K562 (cell line): ENCODE measurements at regions not wholly inside any gene's neighbourhood (a gene's known extent, or its start where the extent isn't known, plus 50 kb on each side); places are given as distances from the start of the nearest gene placed in this dataset.

Experiments
- ATAC-seq: fragments of 200-7000 bp; cut with Tn5 transposase; 3 replicates; pipeline ENCODE4 v1.9.1; 2020; ENCODE audit warnings: moderate library complexity
- BruUV-seq: library from RNA; stranded (reverse); fragments of 400-500 nt; replicated peaks from 2 replicates; lab custom pipeline; 2021; lab: Mats Ljungman, UMichigan
- CTCF ChIA-PET: fragments of 300-600 bp; formaldehyde crosslinking; extraction: SDS; loops from one replicate; lab custom pipeline; 2021; ENCODE audit warnings: low intra/inter-chr PET ratio; lab: Yijun Ruan, JAX
- POLR2A ChIA-PET: fragments of 300-600, 350-650 bp; sonication (Branson Sonifier 250); formaldehyde crosslinking; extraction: SDS; loops from one replicate; lab custom pipeline; 2021; ENCODE audit warnings: antibody characterized with exemption, inconsistent platforms; lab: Yijun Ruan, JAX
- DNase-seq, 4 experiments: peaks; one replicate each; pipeline versions ENCODE4 v3.0.0 to v3.0.0-alpha.2; 2011 to 2018; ENCODE audit warnings: low spot score in 3 of 4, mixed read lengths in 3 of 4; ENCODE audit errors: extremely low read depth in 1 of 4
- FAIRE-seq: peaks from 2 replicates; lab custom pipeline; 2011; peaks lifted over from hg19 to GRCh38; lab: Jason Lieb, UNC
- H2AFZ ChIP-seq: 2 replicates; pipeline ENCODE4 v1.6.0; 2011; ENCODE audit warnings: low read depth, low read length, control low read depth, inconsistent platforms
- H3K27ac ChIP-seq: fragments of 200-600 bp; 3 replicates; pipeline ENCODE4 v1.8.0; 2011; ENCODE audit warnings: low read depth, mild to moderate bottlenecking, control low read depth, inconsistent platforms, low read length, moderate library complexity, mixed read lengths; ENCODE audit errors: extremely low read depth
- H3K27me3 ChIP-seq, 2 experiments: fragments of 300-600 bp in 1 of 2; 2 replicates in 1 of 2; 3 replicates in 1 of 2; pipeline versions ENCODE4 v1.6.0 to v1.8.0; 2011; ENCODE audit warnings: inconsistent platforms in 2 of 2, low read length in 2 of 2, mild to moderate bottlenecking in 1 of 2, mixed read lengths in 1 of 2, moderate library complexity in 1 of 2; ENCODE audit not compliant: control insufficient read depth in 2 of 2, insufficient read depth in 2 of 2
- H3K36me3 ChIP-seq: fragments of 300-600 bp; 3 replicates; pipeline ENCODE4 v1.8.0; 2011; ENCODE audit warnings: mild to moderate bottlenecking, low read length, inconsistent platforms; ENCODE audit not compliant: control insufficient read depth, insufficient read depth
- H3K4me1 ChIP-seq, 2 experiments: fragments of 200-600 bp in 1 of 2; replicated peaks in 1 of 2; 2 replicates in 1 of 2; 3 replicates in 1 of 2; pipeline versions ENCODE4 v1.5.1 to v1.8.0; 2011; ENCODE audit warnings: inconsistent platforms in 2 of 2, low read length in 2 of 2, mild to moderate bottlenecking in 1 of 2, mixed read lengths in 1 of 2, moderate library complexity in 1 of 2; ENCODE audit not compliant: control insufficient read depth in 2 of 2, insufficient read depth in 2 of 2
- H3K4me2 ChIP-seq: 2 replicates; pipeline ENCODE4 v1.6.1; 2011; ENCODE audit warnings: low read length, control low read depth, inconsistent platforms, mixed read lengths; ENCODE audit not compliant: insufficient read depth
- H3K4me3 ChIP-seq: fragments of 200-600 bp; sonication (generic), shearing (Covaris generic); 2 replicates; pipeline ENCODE4 v1.5.1; 2016; ENCODE audit warnings: control low read depth, inconsistent platforms
- H3K79me2 ChIP-seq: fragments of 200-600 bp; 3 replicates; pipeline ENCODE4 v1.8.0; 2011; ENCODE audit warnings: low read length, inconsistent platforms; ENCODE audit not compliant: control insufficient read depth, insufficient read depth
- H3K9ac ChIP-seq, 2 experiments: 2 replicates each; pipeline versions ENCODE4 v1.6.0 to v1.6.1; 2011; ENCODE audit warnings: low read depth in 2 of 2, low read length in 2 of 2, control low read depth in 1 of 2, inconsistent platforms in 1 of 2, mild to moderate bottlenecking in 1 of 2, mixed read lengths in 1 of 2; ENCODE audit not compliant: insufficient read depth in 1 of 2
- H3K9me1 ChIP-seq: one replicate; pipeline ENCODE4 v1.6.0; 2011; ENCODE audit warnings: inconsistent platforms, mild to moderate bottlenecking, low read length, moderate library complexity; ENCODE audit not compliant: control insufficient read depth, insufficient read depth
- H3K9me3 ChIP-seq: replicated peaks from 2 replicates; pipeline ENCODE4 v1.5.1; 2011; ENCODE audit warnings: low read depth, low read length, inconsistent platforms; ENCODE audit not compliant: control insufficient read depth, insufficient read depth
- H4K20me1 ChIP-seq: replicated peaks from 2 replicates; pipeline ENCODE4 v1.6.1; 2011; ENCODE audit warnings: low read length, inconsistent platforms, mixed read lengths; ENCODE audit not compliant: control insufficient read depth, insufficient read depth
- E4F1 ChIP-seq: fragments of 250-450 bp; sonication (Bioruptor Pico); IDR thresholded peaks from 2 replicates; pipeline ENCODE4 v1.5.0; 2021; ENCODE audit warnings: mild to moderate bottlenecking, borderline replicate concordance
- FOSL1 ChIP-seq: fragments of 200-800 bp; sonication (Bioruptor generic); conservative IDR thresholded peaks from 2 replicates; pipeline ENCODE4 v1.6.1; 2016; ENCODE audit warnings: missing genetic modification characterization, missing compliant biosample characterization
- KDM2B ChIP-seq: fragments of 250-450 bp; sonication (Bioruptor Pico); IDR thresholded peaks from 2 replicates; pipeline ENCODE4 v1.8.0; 2021; ENCODE audit warnings: mild to moderate bottlenecking, moderate library complexity
- KLF1 ChIP-seq: fragments of 450-650 bp; IDR thresholded peaks from 2 replicates; pipeline ENCODE4 v1.6.1; 2016; ENCODE audit warnings: missing genetic modification characterization, missing compliant biosample characterization
- RB1 ChIP-seq: fragments of 450-650 bp; IDR thresholded peaks from 2 replicates; pipeline ENCODE4 v1.6.1; 2017; ENCODE audit warnings: low read depth, mild to moderate bottlenecking
- RBM17 ChIP-seq: fragments of 200-400 bp; formaldehyde crosslinking; IDR thresholded peaks from 2 replicates; pipeline ENCODE4 v1.6.1; 2017; ENCODE audit warnings: low read depth, mild to moderate bottlenecking, low read length, borderline replicate concordance
- XRCC5 ChIP-seq: fragments of 200-400 bp; formaldehyde crosslinking; IDR thresholded peaks from 2 replicates; pipeline ENCODE4 v1.6.1; 2017; ENCODE audit warnings: low read depth, mild to moderate bottlenecking, low read length
- ZNF274 ChIP-seq: IDR thresholded peaks from 2 replicates; pipeline ENCODE4 v1.6.1; 2011; ENCODE audit warnings: low read depth, mild to moderate bottlenecking, low read length, moderate library complexity, borderline replicate concordance
- WGBS: fragments of 100-300 bp; shearing (Covaris generic); methylation state at CpG from one replicate; pipeline ENCODE4 v1.1.6; 2016; ENCODE audit warnings: low coverage, mixed read lengths; ENCODE audit not compliant: insufficient coverage; ENCODE audit errors: missing lambda C conversion rate; 5-methylcytosine and 5-hydroxymethylcytosine counted together
- in situ Hi-C: fragments of 300-500 bp; cut with MboI; formaldehyde crosslinking; loops from 4 replicates; pipeline ENCODE4 v1.15.0; 2018; ENCODE audit warnings: inconsistent platforms, mixed read lengths
- intact Hi-C: fragments of 100-400 bp; cut with micrococcal nuclease; formaldehyde crosslinking; loops from 2 replicates; pipeline ENCODE4 v1.14.2; 2022
- TF ChIP-seq, protein P1 (sequence below): fragments of 450-650 bp; IDR thresholded peaks from 2 replicates; pipeline ENCODE4 v1.6.1; 2016; ENCODE audit warnings: mild to moderate bottlenecking, moderate library complexity

DNA sequence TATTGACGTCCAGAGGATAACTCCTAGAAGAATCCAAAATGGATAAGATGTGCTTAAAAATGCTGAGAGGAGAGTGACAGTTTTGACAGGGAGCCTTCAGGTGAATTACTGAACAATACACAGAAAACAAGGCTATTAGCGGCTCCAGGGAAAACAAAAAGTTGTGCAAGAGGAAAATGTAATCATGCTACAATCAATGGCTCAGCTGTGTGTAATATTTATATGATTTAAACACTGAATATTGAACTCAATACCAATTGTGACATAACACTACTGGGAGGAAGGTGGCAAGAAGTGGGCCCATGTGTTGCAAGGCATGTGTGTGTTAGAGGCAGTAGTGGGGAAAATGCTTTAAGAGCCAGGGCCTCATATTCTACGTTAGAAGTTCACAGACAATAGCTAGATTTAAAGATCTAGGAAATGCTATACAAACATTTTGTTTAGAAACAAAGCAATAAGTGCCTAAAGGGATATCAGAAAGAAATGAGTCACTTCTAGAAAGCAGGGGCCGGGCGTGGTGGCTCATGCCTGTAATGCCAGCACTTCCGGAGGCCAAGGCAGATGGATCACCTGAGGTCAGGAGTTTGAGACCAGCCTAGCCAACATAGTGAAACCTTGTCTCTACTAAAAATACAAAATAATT, 253.2 kb upstream of the IRX5 start:
- Histone ChIP-seq H3K9me1 (no peaks in the 10 kb centered on the region), H3K9me3 (no peaks in the 10 kb centered on the region), H3K4me2 (no peak overlapping the region), H3K36me3 (no peaks in the 10 kb centered on the region), H3K27ac (no peak overlapping the region), H3K4me1 (no peaks in the 10 kb centered on the region), H3K27me3 (no peaks in the 10 kb centered on the region), H4K20me1 (no peaks in the 10 kb centered on the region), H2AFZ (no peak overlapping the region), H3K9ac (no peak overlapping the region), H3K79me2 (no peaks in the 10 kb centered on the region), H3K4me3 (no peak overlapping the region)
- CTCF ChIA-PET = no interaction called here
- no peak for FAIRE-seq
- intact Hi-C loops = no loop called here
- in situ Hi-C loops = no loop called here
- BruUV-seq = no TSS peak
- no peak for DNase-seq
- POLR2A ChIA-PET = interaction anchor here (0.9 kb wide), 1 partner anchor 12 kb away, joined by 3 read pairs; no protein-coding TSS in a partner anchor
- 1% methylated on average over 6 of the region's 6 CpGs for WGBS
- ATAC-seq = no peak
- TF ChIP-seq, protein P1, sequence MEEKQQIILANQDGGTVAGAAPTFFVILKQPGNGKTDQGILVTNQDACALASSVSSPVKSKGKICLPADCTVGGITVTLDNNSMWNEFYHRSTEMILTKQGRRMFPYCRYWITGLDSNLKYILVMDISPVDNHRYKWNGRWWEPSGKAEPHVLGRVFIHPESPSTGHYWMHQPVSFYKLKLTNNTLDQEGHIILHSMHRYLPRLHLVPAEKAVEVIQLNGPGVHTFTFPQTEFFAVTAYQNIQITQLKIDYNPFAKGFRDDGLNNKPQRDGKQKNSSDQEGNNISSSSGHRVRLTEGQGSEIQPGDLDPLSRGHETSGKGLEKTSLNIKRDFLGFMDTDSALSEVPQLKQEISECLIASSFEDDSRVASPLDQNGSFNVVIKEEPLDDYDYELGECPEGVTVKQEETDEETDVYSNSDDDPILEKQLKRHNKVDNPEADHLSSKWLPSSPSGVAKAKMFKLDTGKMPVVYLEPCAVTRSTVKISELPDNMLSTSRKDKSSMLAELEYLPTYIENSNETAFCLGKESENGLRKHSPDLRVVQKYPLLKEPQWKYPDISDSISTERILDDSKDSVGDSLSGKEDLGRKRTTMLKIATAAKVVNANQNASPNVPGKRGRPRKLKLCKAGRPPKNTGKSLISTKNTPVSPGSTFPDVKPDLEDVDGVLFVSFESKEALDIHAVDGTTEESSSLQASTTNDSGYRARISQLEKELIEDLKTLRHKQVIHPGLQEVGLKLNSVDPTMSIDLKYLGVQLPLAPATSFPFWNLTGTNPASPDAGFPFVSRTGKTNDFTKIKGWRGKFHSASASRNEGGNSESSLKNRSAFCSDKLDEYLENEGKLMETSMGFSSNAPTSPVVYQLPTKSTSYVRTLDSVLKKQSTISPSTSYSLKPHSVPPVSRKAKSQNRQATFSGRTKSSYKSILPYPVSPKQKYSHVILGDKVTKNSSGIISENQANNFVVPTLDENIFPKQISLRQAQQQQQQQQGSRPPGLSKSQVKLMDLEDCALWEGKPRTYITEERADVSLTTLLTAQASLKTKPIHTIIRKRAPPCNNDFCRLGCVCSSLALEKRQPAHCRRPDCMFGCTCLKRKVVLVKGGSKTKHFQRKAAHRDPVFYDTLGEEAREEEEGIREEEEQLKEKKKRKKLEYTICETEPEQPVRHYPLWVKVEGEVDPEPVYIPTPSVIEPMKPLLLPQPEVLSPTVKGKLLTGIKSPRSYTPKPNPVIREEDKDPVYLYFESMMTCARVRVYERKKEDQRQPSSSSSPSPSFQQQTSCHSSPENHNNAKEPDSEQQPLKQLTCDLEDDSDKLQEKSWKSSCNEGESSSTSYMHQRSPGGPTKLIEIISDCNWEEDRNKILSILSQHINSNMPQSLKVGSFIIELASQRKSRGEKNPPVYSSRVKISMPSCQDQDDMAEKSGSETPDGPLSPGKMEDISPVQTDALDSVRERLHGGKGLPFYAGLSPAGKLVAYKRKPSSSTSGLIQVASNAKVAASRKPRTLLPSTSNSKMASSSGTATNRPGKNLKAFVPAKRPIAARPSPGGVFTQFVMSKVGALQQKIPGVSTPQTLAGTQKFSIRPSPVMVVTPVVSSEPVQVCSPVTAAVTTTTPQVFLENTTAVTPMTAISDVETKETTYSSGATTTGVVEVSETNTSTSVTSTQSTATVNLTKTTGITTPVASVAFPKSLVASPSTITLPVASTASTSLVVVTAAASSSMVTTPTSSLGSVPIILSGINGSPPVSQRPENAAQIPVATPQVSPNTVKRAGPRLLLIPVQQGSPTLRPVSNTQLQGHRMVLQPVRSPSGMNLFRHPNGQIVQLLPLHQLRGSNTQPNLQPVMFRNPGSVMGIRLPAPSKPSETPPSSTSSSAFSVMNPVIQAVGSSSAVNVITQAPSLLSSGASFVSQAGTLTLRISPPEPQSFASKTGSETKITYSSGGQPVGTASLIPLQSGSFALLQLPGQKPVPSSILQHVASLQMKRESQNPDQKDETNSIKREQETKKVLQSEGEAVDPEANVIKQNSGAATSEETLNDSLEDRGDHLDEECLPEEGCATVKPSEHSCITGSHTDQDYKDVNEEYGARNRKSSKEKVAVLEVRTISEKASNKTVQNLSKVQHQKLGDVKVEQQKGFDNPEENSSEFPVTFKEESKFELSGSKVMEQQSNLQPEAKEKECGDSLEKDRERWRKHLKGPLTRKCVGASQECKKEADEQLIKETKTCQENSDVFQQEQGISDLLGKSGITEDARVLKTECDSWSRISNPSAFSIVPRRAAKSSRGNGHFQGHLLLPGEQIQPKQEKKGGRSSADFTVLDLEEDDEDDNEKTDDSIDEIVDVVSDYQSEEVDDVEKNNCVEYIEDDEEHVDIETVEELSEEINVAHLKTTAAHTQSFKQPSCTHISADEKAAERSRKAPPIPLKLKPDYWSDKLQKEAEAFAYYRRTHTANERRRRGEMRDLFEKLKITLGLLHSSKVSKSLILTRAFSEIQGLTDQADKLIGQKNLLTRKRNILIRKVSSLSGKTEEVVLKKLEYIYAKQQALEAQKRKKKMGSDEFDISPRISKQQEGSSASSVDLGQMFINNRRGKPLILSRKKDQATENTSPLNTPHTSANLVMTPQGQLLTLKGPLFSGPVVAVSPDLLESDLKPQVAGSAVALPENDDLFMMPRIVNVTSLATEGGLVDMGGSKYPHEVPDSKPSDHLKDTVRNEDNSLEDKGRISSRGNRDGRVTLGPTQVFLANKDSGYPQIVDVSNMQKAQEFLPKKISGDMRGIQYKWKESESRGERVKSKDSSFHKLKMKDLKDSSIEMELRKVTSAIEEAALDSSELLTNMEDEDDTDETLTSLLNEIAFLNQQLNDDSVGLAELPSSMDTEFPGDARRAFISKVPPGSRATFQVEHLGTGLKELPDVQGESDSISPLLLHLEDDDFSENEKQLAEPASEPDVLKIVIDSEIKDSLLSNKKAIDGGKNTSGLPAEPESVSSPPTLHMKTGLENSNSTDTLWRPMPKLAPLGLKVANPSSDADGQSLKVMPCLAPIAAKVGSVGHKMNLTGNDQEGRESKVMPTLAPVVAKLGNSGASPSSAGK = no peak
- TF ChIP-seq FOSL1 (no peak), KDM2B (no peak), RBM17 (no peak), KLF1 (tag) (no peak), E4F1 (CRISPR knock-in tag) (no peak), RB1 (no peak), XRCC5 (no peak), ZNF274 (no peak)
